ENCODE measurements at regions not wholly inside any gene's neighbourhood (a gene's known extent, or its start where the extent isn't known, plus 50 kb on each side); places are given as distances from the start of the nearest gene placed in this dataset.

- no peak for TF ChIP-seq MAX (IDR thresholded peaks at IDR 0.05)
- no peak for TF ChIP-seq NFIC (IDR thresholded peaks at IDR 0.05)
- no peak for TF ChIP-seq REST (IDR thresholded peaks at IDR 0.05; ENCODE audit: low read depth)
- no peak for TF ChIP-seq TCF12 (IDR thresholded peaks at IDR 0.05; ENCODE audit: low read depth)
- TF ChIP-seq USF1 (IDR thresholded peaks at IDR 0.05): no peak
- TF ChIP-seq EGR1 (IDR thresholded peaks at IDR 0.05): no peak
- no peak for TF ChIP-seq EP300 (IDR thresholded peaks at IDR 0.05; ENCODE audit: borderline replicate concordance)
Measured at GRCh38 chr15:46955576-46955975, 761.7 kb upstream of the SEMA6D start.
